ENCODE measurements at regions not wholly inside any gene's neighbourhood (a gene's known extent, or its start where the extent isn't known, plus 50 kb on each side); places are given as distances from the start of the nearest gene placed in this dataset.
"Not testable (repeated sequence)": the region's sequence is repeated elsewhere in the genome, so short reads cannot be mapped to it uniquely, and the experiment has no call there.

- no peak for DNase-seq (ENCODE audit: insufficient read length, low spot score)
- no peak for FAIRE-seq
- TF ChIP-seq CTCF (IDR thresholded peaks at IDR 0.05; ENCODE audit: insufficient read depth, missing control alignments): no peak
Observed at GRCh38 chr2:58407487-58407886, 166.4 kb upstream of the FANCL start.

GRCh38 chr2:58405341-58405740, 164.2 kb upstream of the FANCL start:
- TF ChIP-seq CTCF (IDR thresholded peaks at IDR 0.05; ENCODE audit: insufficient read depth, missing control alignments): no peak
- FAIRE-seq (no peak), DNase-seq (ENCODE audit: insufficient read length, low spot score) (no peak)

- FAIRE-seq (peak; percentile 35), DNase-seq (ENCODE audit: insufficient read length, low spot score) (no peak)
- TF ChIP-seq CTCF (IDR thresholded peaks at IDR 0.05; ENCODE audit: insufficient read depth, missing control alignments): no peak
Observed at GRCh38 chr2:58401936-58402335, 160.8 kb upstream of the FANCL start.

- TF ChIP-seq CTCF (IDR thresholded peaks at IDR 0.05; ENCODE audit: insufficient read depth, missing control alignments): no peak
- FAIRE-seq: no peak
- DNase-seq (ENCODE audit: insufficient read length, low spot score): no peak
Observed at GRCh38 chr2:58398406-58398805, 157.3 kb upstream of the FANCL start.

GRCh38 chr2:58387701-58388100, 146.6 kb upstream of the FANCL start:
- DNase-seq (ENCODE audit: insufficient read length, low spot score) (no peak), FAIRE-seq (no peak)
- TF ChIP-seq CTCF (IDR thresholded peaks at IDR 0.05; ENCODE audit: insufficient read depth, missing control alignments): no peak

- not testable (repeated sequence) for FAIRE-seq; DNase-seq (ENCODE audit: insufficient read length, low spot score)
Observed at GRCh38 chr2:58386904-58387303, 145.8 kb upstream of the FANCL start.

GRCh38 chr2:58378152-58378551, 137.0 kb upstream of the FANCL start:
- DNase-seq (ENCODE audit: insufficient read length, low spot score) (no peak), FAIRE-seq (no peak)
- no peak for TF ChIP-seq CTCF (IDR thresholded peaks at IDR 0.05; ENCODE audit: insufficient read depth, missing control alignments)

GRCh38 chr2:58377181-58377580, 136.1 kb upstream of the FANCL start:
- TF ChIP-seq CTCF (IDR thresholded peaks at IDR 0.05; ENCODE audit: insufficient read depth, missing control alignments): no peak
- DNase-seq (ENCODE audit: insufficient read length, low spot score) (no peak), FAIRE-seq (no peak)
